Stomach (tissue), 4 donors: ENCODE measurements at regions not wholly inside any gene's neighbourhood (a gene's known extent, or its start where the extent isn't known, plus 50 kb on each side); places are given as distances from the start of the nearest gene placed in this dataset.

Experiments used
- CTCF ChIP-seq, 7 experiments: fragments of 450-650 bp in 4 of 7; fragments of 200-600 bp in 3 of 7; sonication (generic) in 3 of 7; IDR thresholded peaks; one replicate each; pipeline ENCODE4 v1.5.1; 2016 to 2019; ENCODE audit warnings: antibody characterized with exemption in 7 of 7, control low read depth in 2 of 7, mild to moderate bottlenecking in 1 of 7
- EP300 ChIP-seq: sonication (generic); formaldehyde crosslinking; IDR thresholded peaks from one replicate; pipeline ENCODE4 v1.6.1; 2017; ENCODE audit warnings: antibody characterized with exemption
- POLR2A ChIP-seq, 4 donors: fragments of 450-650 bp; IDR thresholded peaks; one replicate each; pipeline ENCODE4 v1.6.1; 2016; ENCODE audit warnings: antibody characterized with exemption in 4 of 4, control low read depth in 2 of 4, mild to moderate bottlenecking in 1 of 4, moderate library complexity in 1 of 4
- POLR2AphosphoS5 ChIP-seq, 3 donors: sonication (generic); formaldehyde crosslinking; IDR thresholded peaks; one replicate each; pipeline ENCODE4 v1.6.1; 2016; ENCODE audit warnings: antibody characterized with exemption in 3 of 3

- TF ChIP-seq POLR2AphosphoS5 (IDR thresholded peaks at IDR 0.05) (no peak), CTCF (IDR thresholded peaks at IDR 0.05) (no peak), POLR2A (IDR thresholded peaks at IDR 0.05) (no peak), EP300 (no peak)
These were observed 267.2 kb upstream of the MSX2 start for GRCh38 chr5:174457141-174457678.
